Neural cell (in vitro differentiated cells): ENCODE measurements at regions not wholly inside any gene's neighbourhood (a gene's known extent, or its start where the extent isn't known, plus 50 kb on each side); places are given as distances from the start of the nearest gene placed in this dataset.

Source experiments
- H2AFZ ChIP-seq: fragments of 200-600, 300-800 bp; sonication (generic), shearing (Covaris generic); 2 replicates; pipeline ENCODE4 v1.6.0; 2014; ENCODE audit warnings: low read depth, mild to moderate bottlenecking, antibody characterized with exemption, low read length, moderate library complexity
- H3F3A ChIP-seq: fragments of 200-600 bp; shearing (Covaris generic); 2 replicates; pipeline ENCODE4 v1.6.1; 2016; ENCODE audit warnings: mild to moderate bottlenecking, moderate library complexity, mixed read lengths, antibody characterized with exemption, low read length; ENCODE audit not compliant: insufficient read depth, poor library complexity, severe bottlenecking
- H3K27ac ChIP-seq: fragments of 200-600, 300-800 bp; sonication (generic), shearing (Covaris generic); 2 replicates; pipeline ENCODE4 v1.5.1; 2014; ENCODE audit warnings: mild to moderate bottlenecking, low read length, moderate library complexity
- H3K27me3 ChIP-seq: fragments of 300-800, 200-600 bp; sonication (generic), shearing (Covaris generic); 2 replicates; pipeline ENCODE4 v1.6.0; 2014; ENCODE audit warnings: mild to moderate bottlenecking, low read depth, low read length, moderate library complexity; ENCODE audit not compliant: insufficient read depth
- H3K36me3 ChIP-seq: fragments of 300-800, 200-600 bp; sonication (generic), shearing (Covaris generic); 2 replicates; pipeline ENCODE4 v1.5.1; 2014; ENCODE audit warnings: mild to moderate bottlenecking, antibody characterized with exemption, low read length, moderate library complexity; ENCODE audit not compliant: insufficient read depth
- H3K4me2 ChIP-seq: fragments of 300-800, 200-600 bp; sonication (generic), shearing (Covaris generic); 2 replicates; pipeline ENCODE4 v1.6.0; 2014; ENCODE audit warnings: mild to moderate bottlenecking, low read length
- H3K4me3 ChIP-seq: fragments of 300-800, 200-600 bp; sonication (generic), shearing (Covaris generic); 2 replicates; pipeline ENCODE4 v1.5.1; 2014; ENCODE audit warnings: mild to moderate bottlenecking, low read length, moderate library complexity
- H3K79me2 ChIP-seq: fragments of 200-600 bp; shearing (Covaris generic); replicated peaks from 2 replicates; pipeline ENCODE4 v1.6.0; 2014; ENCODE audit warnings: mild to moderate bottlenecking, low read length, moderate library complexity; ENCODE audit not compliant: insufficient read depth
- H3K9ac ChIP-seq: fragments of 300-800, 200-600 bp; sonication (generic), shearing (Covaris generic); 2 replicates; pipeline ENCODE4 v1.6.1; 2016; ENCODE audit warnings: mild to moderate bottlenecking, low read length, mixed read lengths
- H3K9me2 ChIP-seq: fragments of 200-600 bp; shearing (Covaris generic); 2 replicates; pipeline ENCODE4 v1.6.1; 2016; ENCODE audit warnings: mild to moderate bottlenecking, low read length, mixed read lengths; ENCODE audit not compliant: insufficient read depth
- H3K9me3 ChIP-seq: fragments of 200-600, 300-800 bp; sonication (generic), shearing (Covaris generic); 2 replicates; pipeline ENCODE4 v1.6.1; 2016; ENCODE audit warnings: mild to moderate bottlenecking, mixed run types, low read length, moderate library complexity, mixed read lengths
- H4K20me1 ChIP-seq: fragments of 200-600 bp; shearing (Covaris generic); 2 replicates; pipeline ENCODE4 v1.6.1; 2016; ENCODE audit warnings: mild to moderate bottlenecking, mixed run types; ENCODE audit not compliant: insufficient read depth
- EP300 ChIP-seq: fragments of 450-650 bp; conservative IDR thresholded peaks from 2 replicates; pipeline ENCODE4 v1.6.1; 2014; ENCODE audit warnings: antibody characterized with exemption, mild to moderate bottlenecking, moderate library complexity; ENCODE audit not compliant: poor library complexity, severe bottlenecking
- EZH2 ChIP-seq: fragments of 200-600, 300-800 bp; shearing (Covaris generic), sonication (generic); IDR thresholded peaks from 2 replicates; pipeline ENCODE4 v1.6.1; 2014; ENCODE audit warnings: antibody characterized with exemption, low read length, borderline replicate concordance, mild to moderate bottlenecking; ENCODE audit not compliant: insufficient read depth, poor library complexity, severe bottlenecking
- MXI1 ChIP-seq: fragments of 450-650 bp; conservative IDR thresholded peaks from 2 replicates; pipeline ENCODE4 v1.6.1; 2014; ENCODE audit warnings: antibody characterized with exemption, mild to moderate bottlenecking; ENCODE audit not compliant: poor library complexity, severe bottlenecking
- POLR2AphosphoS5 ChIP-seq: IDR thresholded peaks from 2 replicates; pipeline ENCODE4 v1.6.1; 2012
- RAD21 ChIP-seq: fragments of 450-650 bp; conservative IDR thresholded peaks from 2 replicates; pipeline ENCODE4 v1.6.1; 2014; ENCODE audit warnings: antibody characterized with exemption, mild to moderate bottlenecking, moderate library complexity
- SMC3 ChIP-seq: fragments of 450-650 bp; conservative IDR thresholded peaks from 2 replicates; pipeline ENCODE4 v1.6.1; 2014; ENCODE audit warnings: antibody characterized with exemption, mild to moderate bottlenecking, moderate library complexity; ENCODE audit not compliant: poor library complexity
- TAF1 ChIP-seq: IDR thresholded peaks from 2 replicates; pipeline ENCODE4 v1.6.1; 2012; ENCODE audit warnings: low read depth
- TF ChIP-seq, protein P1 (sequence below): fragments of 450-650 bp; IDR thresholded peaks from 2 replicates; pipeline ENCODE4 v1.5.1; 2014; ENCODE audit warnings: antibody characterized with exemption, mild to moderate bottlenecking, moderate library complexity; ENCODE audit not compliant: poor library complexity, severe bottlenecking
- TF ChIP-seq, protein P2 (sequence below): IDR thresholded peaks from 2 replicates; pipeline ENCODE4 v1.6.1; 2012; ENCODE audit warnings: borderline replicate concordance

DNA sequence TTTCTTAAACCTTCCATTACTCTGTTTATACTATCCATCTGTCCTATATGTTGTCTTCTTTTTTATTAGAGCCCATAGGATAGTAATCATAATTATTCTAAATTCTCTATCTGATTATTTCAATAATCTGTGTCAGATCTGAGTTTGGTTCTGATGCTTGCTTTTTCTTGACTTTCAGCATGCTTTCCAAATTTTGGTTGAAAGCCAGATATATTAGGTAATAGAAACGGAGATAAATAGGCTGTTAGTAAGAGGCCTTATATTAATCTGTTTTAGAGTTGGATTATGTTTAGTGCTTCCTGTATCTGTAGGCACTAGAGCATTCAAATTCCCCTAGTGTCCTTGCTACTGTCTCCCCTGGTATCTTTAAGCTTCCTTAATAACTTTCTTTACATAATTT is 939.9 kb upstream of the GHITM start:
- no peak for TF ChIP-seq TAF1
- TF ChIP-seq, protein P1, sequence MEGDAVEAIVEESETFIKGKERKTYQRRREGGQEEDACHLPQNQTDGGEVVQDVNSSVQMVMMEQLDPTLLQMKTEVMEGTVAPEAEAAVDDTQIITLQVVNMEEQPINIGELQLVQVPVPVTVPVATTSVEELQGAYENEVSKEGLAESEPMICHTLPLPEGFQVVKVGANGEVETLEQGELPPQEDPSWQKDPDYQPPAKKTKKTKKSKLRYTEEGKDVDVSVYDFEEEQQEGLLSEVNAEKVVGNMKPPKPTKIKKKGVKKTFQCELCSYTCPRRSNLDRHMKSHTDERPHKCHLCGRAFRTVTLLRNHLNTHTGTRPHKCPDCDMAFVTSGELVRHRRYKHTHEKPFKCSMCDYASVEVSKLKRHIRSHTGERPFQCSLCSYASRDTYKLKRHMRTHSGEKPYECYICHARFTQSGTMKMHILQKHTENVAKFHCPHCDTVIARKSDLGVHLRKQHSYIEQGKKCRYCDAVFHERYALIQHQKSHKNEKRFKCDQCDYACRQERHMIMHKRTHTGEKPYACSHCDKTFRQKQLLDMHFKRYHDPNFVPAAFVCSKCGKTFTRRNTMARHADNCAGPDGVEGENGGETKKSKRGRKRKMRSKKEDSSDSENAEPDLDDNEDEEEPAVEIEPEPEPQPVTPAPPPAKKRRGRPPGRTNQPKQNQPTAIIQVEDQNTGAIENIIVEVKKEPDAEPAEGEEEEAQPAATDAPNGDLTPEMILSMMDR: no peak

DNA sequence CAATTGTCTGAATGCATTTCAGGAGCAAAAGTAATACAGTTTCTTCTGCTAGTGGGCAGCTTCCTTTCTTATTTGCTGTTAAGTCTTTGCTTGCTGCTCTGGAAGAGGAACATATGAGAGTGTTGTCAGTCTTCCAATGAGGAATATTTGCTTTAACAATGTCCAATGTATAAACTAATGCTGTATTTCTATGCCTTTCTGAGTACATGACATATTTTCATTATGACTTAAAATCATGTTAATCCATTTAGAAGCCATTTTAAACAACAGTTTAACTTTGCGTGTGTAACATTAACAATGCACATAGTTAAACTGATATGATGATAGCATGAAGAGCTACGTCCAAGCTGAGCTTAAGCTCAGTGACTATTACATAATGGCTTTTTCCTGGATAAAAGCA is 933.4 kb upstream of the GHITM start:
- TF ChIP-seq SMC3 (no peak), TAF1 (no peak), EP300 (no peak), POLR2AphosphoS5 (no peak), MXI1 (no peak), EZH2 (no peak), RAD21 (no peak)
- TF ChIP-seq, protein P1: no peak
- TF ChIP-seq, protein P2, sequence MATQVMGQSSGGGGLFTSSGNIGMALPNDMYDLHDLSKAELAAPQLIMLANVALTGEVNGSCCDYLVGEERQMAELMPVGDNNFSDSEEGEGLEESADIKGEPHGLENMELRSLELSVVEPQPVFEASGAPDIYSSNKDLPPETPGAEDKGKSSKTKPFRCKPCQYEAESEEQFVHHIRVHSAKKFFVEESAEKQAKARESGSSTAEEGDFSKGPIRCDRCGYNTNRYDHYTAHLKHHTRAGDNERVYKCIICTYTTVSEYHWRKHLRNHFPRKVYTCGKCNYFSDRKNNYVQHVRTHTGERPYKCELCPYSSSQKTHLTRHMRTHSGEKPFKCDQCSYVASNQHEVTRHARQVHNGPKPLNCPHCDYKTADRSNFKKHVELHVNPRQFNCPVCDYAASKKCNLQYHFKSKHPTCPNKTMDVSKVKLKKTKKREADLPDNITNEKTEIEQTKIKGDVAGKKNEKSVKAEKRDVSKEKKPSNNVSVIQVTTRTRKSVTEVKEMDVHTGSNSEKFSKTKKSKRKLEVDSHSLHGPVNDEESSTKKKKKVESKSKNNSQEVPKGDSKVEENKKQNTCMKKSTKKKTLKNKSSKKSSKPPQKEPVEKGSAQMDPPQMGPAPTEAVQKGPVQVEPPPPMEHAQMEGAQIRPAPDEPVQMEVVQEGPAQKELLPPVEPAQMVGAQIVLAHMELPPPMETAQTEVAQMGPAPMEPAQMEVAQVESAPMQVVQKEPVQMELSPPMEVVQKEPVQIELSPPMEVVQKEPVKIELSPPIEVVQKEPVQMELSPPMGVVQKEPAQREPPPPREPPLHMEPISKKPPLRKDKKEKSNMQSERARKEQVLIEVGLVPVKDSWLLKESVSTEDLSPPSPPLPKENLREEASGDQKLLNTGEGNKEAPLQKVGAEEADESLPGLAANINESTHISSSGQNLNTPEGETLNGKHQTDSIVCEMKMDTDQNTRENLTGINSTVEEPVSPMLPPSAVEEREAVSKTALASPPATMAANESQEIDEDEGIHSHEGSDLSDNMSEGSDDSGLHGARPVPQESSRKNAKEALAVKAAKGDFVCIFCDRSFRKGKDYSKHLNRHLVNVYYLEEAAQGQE: no peak
- no peaks in the 10 kb centered on the region for H3K27me3 ChIP-seq
- no peak overlapping the region for H3K4me3 ChIP-seq
- H3K36me3 ChIP-seq: no peaks in the 10 kb centered on the region
- no peaks in the 10 kb centered on the region for H3F3A ChIP-seq
- H3K79me2 ChIP-seq: no peaks in the 10 kb centered on the region
- no peak overlapping the region for H3K4me2 ChIP-seq
- no peaks in the 10 kb centered on the region for H3K9me3 ChIP-seq
- no peak overlapping the region for H3K9ac ChIP-seq
- H4K20me1 ChIP-seq: no peaks in the 10 kb centered on the region
- H3K27ac ChIP-seq: no peak overlapping the region
- H2AFZ ChIP-seq: no peak overlapping the region
- no peaks in the 10 kb centered on the region for H3K9me2 ChIP-seq

More for the DNA sequence above, 939.9 kb upstream of the GHITM start:
- no peak overlapping the region for H3K4me3 ChIP-seq
- H3F3A ChIP-seq: no peaks in the 10 kb centered on the region
- H3K36me3 ChIP-seq: no peaks in the 10 kb centered on the region
- H4K20me1 ChIP-seq: no peaks in the 10 kb centered on the region
- H3K4me2 ChIP-seq: no peak overlapping the region
- no peak overlapping the region for H2AFZ ChIP-seq
- no peaks in the 10 kb centered on the region for H3K9me2 ChIP-seq
- H3K27me3 ChIP-seq: no peaks in the 10 kb centered on the region
- no peaks in the 10 kb centered on the region for H3K79me2 ChIP-seq
- H3K9ac ChIP-seq: no peak overlapping the region
- no peaks in the 10 kb centered on the region for H3K9me3 ChIP-seq
- H3K27ac ChIP-seq: no peak overlapping the region
